ENCODE measurements at regions not wholly inside any gene's neighbourhood (a gene's known extent, or its start where the extent isn't known, plus 50 kb on each side); places are given as distances from the start of the nearest gene placed in this dataset.

DNA sequence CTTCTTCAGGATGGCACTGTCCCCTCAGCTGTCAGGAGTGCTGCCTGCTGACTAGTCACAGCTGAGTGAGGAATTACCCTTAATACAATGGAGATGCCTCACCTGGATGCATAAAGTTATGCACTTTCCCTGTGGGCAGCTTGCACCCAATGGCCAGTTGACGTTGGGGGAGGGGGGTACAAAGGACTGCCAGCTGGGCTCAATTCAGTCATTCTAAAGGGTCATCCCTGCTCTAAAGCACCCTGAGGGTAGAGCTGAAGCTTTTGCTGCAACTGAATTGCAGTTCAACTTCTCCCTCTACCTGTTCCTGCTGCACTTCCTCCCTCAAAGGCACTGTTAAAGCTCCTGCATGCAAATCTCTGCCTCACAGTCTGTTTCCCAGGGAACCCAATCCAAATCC, 147.8 kb upstream of the SESN3 start:
- no peak for DNase-seq (ENCODE audit: low read depth)

DNA sequence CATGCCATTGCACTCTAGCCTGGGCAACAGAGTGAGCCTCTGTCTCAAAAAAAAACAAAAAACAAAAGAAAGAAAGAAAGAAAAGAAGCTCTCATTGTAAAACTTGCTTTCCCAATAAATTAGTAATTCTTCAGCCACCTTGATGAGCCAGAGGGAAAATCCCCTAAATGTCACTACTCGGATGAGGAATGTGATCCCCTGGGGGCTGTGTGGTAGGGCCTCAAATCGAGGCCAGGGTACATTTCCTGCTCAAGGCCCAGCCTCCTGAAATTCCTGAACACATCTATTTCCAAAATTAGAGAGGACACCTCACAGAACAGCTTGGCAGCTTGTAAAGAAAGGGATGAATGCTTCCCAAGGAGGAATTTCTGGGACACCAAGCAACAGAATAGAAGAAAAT, 147.1 kb upstream of the SESN3 start:
- DNase-seq (ENCODE audit: low read depth): no peak

DNA sequence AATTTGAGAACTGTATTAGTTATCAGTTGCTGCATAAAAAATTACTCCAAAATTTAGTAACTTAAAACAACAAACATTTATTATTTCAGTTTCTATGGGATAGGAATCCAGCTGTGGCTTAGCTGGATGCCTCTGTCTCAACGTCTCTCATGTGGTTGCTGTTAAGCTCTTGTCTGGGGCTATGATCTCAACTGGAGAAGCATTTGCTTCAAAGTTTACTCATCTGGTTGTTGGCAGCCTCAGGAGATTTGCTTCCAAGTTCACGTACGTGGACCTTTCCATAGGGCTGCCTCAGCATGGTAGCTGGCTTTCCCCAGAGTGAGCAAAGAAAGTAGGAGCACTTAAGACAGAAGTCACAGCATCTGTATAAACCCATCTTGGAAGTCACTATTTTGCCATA, 144.9 kb upstream of the SESN3 start:
- DNase-seq (ENCODE audit: low read depth): peak; percentile 87

DNA sequence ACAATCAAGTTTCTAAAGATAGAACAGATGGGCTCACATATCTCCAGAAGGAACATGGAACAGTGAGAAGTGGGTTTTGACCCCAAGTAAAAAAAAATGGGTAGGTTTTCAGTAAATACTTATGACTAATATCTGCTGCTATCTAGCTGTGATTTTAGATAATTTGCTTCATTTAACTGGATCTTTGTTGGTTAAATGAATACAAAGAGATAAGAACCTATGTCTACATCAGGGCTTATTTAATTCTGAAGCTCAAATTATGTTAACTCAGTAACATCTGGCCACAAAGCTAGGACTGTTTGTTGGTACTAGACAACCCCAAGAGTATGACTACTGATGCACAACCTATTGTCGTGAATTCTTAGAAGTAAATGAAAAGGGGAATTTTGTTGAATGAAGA, 144.4 kb upstream of the SESN3 start:
- no peak for DNase-seq (ENCODE audit: low read depth)

DNA sequence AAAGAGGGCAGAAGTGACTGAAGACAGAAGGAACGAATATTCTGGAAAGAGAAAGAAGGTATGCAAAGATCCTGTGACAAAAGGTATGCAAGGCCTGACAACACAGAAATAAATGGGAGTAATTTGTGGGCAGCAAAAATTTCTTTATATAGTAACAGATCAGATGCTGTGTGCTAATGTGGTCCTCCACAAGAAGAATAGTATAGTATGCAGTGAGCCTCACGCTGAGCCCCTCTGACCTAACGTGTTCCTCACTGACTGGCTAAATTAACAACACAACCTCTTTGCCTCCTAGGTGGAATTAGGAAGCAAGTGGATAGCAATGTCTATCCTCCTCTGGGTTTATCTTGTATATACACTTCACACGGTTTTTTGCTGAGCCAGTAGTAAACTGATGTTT, 143.1 kb upstream of the SESN3 start:
- DNase-seq (ENCODE audit: low read depth): no peak

DNA sequence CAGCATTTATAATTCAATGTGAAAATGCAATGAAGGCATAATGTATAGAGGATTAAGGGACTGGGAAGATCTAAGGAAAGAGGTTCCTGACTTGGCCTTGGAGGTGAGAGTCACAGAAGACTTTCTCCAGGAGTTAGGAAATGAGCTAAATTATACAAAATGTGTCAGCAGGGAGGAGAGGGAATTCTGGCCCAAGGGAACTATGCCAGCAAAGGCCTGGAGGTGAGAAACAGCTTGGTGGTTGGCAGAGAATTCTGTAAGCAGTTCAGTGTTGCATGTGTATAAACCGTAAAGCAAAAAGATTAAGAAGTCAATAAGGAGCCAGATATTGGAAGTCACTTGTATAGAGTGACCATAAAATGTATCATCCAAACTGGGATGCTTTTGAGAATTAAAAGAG, 142.2 kb upstream of the SESN3 start:
- DNase-seq (ENCODE audit: low read depth): no peak

DNA sequence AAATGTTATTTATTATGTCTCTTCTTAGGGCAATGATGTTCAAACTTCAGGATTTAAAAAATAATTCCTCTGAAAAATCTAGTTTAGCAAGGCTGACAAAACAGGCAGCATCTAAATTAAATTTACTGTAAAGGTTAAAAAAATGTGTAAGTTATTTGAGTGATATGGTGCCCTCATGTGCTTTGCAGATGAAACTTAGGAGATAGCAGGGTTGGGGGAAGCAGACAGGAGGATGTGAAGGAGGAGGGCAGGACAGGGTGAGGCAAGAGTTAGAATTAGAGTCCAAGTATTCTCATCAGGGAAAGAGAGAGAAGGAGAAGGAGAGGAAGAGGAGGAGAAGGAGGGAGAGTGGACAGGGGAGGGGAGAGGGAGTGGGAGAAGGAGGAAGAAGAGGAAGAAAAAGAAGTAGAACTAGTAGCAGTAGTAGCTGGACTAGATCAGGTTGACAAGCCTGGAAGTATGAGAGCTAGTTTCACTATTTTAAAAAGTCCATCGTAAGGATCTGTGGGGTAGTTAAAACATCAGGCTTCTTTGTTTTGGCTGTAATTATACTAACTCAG, 141.2 kb upstream of the SESN3 start:
- DNase-seq (ENCODE audit: low read depth): no peak

DNA sequence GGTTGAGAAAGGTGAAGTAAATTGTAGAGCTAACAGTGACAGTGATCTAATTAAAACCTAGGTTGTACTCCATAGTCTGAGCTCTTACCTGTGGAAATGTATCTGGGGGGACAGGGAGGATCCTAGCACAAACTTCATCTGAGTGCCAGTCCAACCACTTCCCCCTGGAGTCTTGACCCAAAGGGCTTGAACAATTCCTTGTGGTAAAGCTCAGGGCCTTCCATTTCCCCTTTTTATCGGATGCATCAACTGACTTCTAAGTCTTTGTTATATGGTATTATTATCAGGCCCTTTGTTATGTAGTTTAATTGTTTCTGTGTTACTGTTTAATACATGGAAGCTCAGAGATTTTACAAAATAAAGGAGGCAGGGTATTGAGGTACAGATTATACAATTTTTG, 140.2 kb upstream of the SESN3 start:
- no peak for DNase-seq (ENCODE audit: low read depth)

DNA sequence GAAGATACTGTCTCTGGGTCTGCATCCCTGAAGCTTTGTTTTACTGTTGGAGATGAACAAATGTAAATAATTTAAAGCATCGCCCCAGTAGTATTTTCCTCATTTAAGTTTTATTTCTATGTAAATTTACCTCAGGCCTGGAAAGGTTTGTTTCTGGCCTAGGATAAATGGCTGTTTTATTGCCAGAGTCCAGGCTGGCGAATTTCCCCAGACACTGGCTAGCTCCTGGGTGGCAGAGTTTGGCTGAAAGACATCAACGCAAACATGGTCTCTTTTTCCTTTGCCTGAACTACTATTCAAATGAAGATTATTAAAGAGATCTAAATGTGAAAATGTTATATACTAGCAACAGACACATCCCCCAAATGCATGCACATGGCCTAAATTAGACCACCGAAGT, 136.7 kb upstream of the SESN3 start:
- no peak for DNase-seq (ENCODE audit: low read depth)

DNA sequence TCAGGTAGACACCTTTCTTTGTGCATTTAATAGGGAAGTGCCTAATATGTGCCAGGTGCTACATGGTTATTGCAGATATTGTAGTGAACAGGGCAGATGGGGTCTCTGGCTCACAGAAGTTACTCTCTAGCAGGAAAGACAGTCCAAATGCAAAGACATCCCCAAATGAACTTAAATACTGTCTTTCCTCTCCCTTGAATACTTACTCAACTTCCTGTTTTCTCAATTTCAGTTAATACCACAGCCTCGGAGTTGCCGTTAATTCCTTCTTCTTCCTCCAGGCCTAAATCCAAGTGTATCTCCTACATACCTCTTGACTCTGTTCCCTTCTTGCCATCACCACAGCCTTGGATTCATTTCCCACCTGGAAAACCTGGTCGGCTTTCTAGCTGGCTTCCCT, 134.3 kb upstream of the SESN3 start:
- DNase-seq (ENCODE audit: low read depth): no peak

DNA sequence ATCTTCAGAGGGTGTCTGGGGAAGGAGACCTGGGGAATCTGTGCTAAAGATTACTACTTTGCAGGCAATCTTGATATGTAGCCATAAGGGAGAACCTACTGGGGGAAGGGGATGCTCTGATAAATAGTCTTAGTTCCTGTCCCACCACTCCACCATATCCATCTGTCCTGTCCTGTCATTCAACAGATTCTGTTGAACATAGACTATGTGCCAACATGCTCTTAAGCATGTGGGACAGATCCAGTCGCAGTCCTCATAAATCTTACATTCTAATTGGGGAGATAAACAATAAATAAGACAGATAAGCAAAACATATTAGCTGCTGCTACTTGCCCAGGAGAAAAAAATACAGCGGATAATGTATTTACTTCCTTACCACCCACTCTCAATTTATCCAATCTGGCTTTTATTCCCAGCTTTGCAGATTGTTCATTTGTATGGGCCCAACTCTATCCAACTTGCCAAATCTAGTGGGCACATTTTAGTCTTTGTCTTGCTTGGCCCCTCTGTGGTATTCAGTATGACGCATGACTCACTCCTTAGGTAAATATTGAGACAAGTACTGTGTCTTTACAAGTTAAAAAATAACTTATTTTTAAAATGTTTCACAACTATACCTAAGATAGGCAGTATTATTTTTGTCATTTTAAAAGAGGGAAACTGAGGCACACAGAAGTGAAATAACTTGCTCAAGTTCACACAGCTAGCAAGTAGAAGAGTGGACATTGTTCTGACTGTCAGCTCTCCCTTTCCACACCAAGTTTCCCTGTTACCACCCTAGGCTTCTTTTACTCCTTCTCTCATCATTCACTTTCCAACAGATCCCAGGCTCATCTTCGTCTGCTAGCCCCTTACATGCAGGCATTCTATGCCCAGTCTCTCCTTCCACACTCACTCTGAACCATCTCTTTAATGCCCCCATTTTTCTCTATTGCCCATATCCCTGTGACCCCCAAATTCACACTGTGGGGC, 133.6 kb upstream of the SESN3 start:
- DNase-seq (ENCODE audit: low read depth): no peak

DNA sequence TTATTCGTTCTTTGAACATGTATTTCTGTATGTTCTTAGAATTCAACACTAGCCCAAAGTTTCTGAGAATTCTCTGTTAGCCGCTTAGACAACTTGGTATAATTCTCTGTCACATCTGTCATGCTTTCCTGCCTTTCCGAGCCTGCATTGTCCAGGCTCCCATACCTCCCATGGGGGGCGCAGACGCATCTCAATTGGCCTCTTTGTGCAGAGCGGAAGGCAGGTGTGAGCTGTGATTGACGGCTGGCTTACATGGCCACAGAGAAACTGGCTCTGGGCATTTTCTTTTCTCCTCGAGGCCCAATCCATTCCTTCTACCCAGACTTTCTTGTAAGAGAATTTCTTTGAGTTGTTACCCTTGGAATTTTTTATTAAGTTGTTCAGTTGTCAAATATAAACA, 132.7 kb upstream of the SESN3 start:
- no peak for DNase-seq (ENCODE audit: low read depth)

DNA sequence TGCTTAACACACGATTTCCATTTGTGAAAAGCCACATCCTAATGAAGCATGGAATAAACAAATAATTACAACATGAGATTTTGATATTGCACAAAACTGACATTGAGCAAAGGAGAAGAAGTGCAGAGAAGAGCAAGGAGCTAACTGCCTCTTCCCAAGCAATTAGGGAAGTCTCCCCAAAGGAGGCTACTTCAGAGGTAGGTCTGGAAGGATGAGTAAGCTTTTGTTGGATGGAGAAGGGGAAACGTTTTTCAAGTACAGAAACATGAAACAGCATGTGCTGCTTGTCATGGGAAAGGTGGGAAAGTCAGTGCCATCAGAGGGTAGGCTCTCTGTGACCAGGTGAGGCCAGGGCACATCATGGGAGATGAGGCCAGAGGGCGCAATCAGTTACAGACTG, 132.2 kb upstream of the SESN3 start:
- no peak for DNase-seq (ENCODE audit: low read depth)

DNA sequence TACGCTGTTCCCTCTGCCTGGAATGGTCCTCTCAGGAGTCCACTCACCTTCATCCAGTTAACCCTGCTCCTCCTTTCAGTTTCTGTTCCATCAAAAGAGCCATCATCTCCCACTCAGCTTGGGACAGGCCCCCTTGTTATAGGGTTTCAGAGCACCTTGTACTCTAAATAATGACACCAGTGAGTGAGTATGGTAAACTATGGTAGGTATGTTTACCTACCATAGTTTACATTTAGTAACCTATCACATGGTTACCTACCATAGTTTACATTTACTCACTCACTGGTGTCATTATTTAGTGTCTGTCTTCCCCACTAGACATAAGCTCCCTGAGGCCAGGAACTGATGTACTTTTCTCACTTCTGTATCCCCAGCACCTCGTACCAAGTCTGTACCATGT, 130.2 kb upstream of the SESN3 start:
- DNase-seq (ENCODE audit: low read depth): no peak

DNA sequence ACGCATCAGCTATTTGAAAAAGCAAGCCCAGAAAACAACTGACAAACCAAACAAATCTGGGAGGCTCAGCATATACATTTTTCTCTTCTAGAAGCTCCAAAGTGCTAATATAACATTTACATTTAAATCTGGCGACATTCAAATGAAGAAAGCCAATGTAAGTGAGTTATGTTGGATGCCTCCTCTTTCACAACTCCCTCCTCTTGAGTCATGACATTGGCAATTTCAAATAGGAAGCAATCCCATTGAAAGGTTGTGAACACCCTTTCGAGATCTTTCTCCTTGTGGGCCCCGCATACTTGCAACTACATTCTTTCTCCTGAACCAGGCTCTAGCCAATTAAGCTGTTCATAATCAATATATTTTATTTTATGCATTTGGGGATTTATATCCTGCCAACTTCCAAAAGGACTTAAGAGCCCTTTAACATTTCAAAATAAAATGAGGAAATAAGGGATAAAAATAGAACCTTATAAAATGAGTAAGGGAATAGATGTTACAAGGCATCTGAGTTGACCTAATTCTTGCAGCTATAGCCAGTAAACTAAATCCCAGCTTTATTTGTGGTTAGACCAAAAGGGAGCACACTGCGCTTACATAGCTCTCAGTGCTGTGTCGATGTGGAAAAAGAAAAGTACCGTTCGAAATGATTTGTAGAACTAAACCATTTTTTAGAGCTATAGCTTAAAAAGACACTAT, 129.5 kb upstream of the SESN3 start:
- DNase-seq (ENCODE audit: low read depth): no peak

DNA sequence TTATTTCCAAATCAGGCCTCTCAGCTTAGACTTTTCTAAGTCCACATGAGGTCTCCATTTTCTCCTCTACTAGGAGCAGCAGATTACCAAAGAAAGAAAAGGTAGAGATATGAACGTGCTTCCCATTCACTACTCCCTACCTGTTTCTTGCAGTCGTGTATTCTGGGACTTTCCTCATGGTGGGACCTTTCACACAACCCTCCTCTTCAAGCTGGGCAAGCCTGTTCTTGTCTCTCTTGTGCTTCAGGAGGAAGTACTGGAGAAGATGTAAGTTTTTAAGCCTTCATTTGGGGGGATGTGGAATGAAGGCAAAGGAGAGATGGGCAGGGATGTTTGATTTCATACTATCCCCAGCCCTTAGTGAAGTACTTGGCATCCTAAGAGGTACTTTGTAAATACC, 128.8 kb upstream of the SESN3 start:
- no peak for DNase-seq (ENCODE audit: low read depth)

DNA sequence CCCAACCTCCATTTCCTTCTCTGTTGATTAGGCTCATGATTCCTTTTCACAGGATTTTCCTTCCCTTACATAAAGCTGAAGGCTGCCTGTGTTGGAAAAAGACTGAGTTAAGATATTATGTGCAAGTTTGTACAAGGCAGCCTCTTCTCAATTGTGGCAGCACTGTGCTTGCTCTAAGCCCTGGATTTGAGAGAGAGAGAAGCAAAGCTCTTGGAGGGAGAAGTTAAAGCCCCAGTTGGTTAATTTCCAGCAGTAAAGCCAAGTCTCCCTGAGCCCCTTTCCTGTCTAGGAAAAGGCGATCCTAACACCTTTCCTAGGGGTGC, 128.3 kb upstream of the SESN3 start:
- no peak for DNase-seq (ENCODE audit: low read depth)

DNA sequence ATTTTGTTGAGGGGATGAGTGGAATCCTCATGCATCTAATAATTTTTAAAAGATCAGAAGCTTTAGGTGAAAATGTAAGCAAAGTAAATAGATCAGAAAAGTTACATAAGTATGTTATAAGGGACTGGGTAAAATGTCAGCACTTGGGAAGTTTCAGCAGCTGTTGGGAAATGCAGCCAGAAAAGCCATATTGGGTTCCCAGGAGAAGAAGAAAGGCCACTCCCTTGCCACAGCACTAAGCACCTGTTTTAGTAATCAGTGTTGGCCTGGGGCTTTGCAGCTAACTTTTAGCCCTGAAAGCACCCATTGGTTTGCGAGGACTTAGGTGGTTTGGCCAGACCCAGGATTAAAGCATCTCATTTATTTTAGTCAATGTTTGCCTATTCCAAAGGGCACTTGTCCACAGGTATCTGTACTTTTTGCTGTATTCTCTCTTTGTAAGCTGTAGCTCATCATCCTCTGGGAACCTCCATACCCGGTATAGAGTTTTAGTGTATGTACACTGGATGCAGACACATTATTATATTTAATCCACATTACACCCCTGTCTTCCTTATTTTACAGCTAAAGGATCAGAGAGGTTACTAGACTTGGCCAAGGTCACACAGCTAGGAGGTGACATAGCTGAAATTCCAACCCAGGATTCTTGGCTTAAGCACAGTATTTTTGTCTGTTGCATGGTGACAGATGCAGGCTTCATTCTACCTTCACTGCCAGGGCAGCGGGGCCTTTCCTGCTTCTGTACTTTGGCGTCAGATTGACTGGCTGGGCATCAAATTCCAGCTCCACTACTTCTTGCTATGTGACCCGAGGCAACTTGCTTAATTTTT, 127.7 kb upstream of the SESN3 start:
- DNase-seq (ENCODE audit: low read depth): no peak

DNA sequence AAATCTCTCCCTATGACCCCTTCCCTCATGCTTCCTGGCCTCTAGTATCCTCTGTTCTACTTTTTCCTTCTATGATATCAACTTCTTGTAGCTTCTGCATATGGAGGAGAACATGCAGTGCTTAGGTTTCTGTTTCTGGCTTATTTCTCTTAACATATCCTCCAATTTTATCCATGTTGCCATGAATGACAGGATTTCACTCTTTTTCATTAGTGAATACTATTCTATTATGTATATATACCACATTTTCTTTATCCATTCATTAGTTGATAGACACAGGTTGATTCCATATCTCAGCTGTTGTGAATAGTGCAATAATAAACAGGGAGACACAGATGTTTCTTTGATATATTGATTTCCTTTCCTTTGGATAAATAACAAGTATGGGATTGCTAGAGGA, 123.3 kb upstream of the SESN3 start:
- no peak for DNase-seq (ENCODE audit: low read depth)

DNA sequence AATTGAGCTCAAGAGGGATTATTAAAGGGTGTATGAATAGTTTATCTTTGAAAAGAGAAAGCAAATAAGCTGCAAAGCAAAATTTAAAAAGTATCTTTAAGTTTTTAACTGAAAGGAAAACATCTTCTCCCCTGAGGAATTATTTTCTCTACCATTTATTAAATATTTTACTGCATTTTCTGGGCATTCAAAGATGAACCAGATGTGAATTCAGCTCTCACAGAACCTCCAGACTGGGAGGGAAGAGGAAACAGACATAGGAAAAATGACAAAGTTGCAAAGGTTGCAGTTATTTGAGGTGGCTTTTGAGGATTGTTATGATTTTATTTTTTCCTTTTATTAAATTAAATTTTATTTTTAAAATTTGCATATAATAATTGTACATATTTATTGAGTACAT, 122.7 kb upstream of the SESN3 start:
- no peak for DNase-seq (ENCODE audit: low read depth)

DNA sequence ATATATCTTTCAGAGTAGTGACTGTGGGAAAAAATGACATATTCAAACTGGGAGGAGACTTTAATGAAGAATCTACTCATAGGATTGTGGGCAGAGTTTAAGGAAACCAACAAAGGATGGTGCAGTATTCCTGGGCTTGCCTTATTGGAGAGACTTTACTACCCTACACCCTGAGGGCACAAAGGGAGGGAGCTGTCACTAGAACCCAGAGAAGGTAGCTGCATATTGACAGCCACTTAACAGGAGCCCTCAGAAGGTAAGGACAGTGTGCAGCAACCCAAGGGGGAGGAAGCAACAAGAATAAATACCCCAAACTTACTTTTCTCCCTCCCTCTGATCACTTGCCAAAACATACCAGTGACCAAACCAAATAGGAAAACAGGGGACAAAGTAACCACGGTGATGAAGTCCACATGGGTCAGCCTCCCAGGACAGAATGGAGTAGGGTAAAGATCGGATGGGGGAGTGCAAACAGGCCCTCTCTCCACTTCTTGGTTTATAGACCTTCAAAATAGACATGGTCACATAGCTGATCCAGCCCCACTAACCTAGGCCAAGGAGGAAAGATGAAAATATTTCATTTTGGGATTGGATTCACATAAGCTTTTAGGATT, 121.8 kb upstream of the SESN3 start:
- DNase-seq (ENCODE audit: low read depth): no peak

DNA sequence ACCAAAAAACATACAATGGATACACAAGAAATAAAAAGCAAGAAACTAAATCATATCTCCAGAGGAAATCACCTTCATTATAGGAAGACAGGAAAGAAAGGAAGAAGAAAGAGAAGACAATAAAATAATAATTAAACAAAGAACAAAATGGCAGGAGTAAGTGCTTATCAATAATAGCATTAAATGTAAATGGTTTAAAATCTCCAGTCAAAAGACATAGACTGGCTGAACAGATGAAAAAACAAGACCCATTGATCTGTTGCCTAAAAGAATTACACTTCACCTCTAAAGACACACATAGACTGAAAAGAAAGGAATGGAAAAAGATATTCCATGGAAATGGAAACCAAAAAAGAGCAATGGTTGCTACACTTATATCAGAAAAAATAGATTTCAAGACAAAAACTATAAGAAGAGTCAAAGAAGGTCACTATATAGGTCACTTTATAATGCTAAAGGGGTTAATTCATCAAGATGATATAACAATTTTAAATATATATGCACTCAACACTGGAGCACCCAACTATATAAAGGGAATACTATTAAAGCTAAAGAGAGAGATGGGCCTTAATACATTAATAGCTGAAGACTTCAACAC, 118.4 kb upstream of the SESN3 start:
- DNase-seq (ENCODE audit: low read depth): no peak

Measured in fibroblast of the conjunctiva (primary cell).